Astrocyte (in vitro differentiated cells and primary cell): ENCODE measurements at regions not wholly inside any gene's neighbourhood (a gene's known extent, or its start where the extent isn't known, plus 50 kb on each side); places are given as distances from the start of the nearest gene placed in this dataset.

ENCODE experiments used
- DNase-seq: peaks from one replicate; pipeline ENCODE4 v3.0.0-alpha.2; 2010; ENCODE audit warnings: low read depth
- FAIRE-seq: peaks from 2 replicates; lab custom pipeline; 2011; peaks lifted over from hg19 to GRCh38; lab: Jason Lieb, UNC
- H2AFZ ChIP-seq: 2 replicates; pipeline ENCODE4 v1.6.0; 2012; ENCODE audit warnings: low read depth, low read length, inconsistent platforms
- H3K27ac ChIP-seq: 2 replicates; pipeline ENCODE4 v1.5.1; 2011; ENCODE audit warnings: low read depth, low read length, inconsistent platforms
- H3K27me3 ChIP-seq: 2 replicates; pipeline ENCODE4 v1.6.0; 2011; ENCODE audit warnings: low read length, inconsistent platforms; ENCODE audit not compliant: insufficient read depth
- H3K36me3 ChIP-seq: 2 replicates; pipeline ENCODE4 v1.5.1; 2011; ENCODE audit warnings: low read length, inconsistent platforms; ENCODE audit not compliant: insufficient read depth
- H3K4me1 ChIP-seq: 2 replicates; pipeline ENCODE4 v1.5.1; 2011; ENCODE audit warnings: low read length, inconsistent platforms; ENCODE audit not compliant: insufficient read depth
- H3K4me2 ChIP-seq: 2 replicates; pipeline ENCODE4 v1.6.0; 2012; ENCODE audit warnings: low read length, inconsistent platforms
- H3K4me3 ChIP-seq: 2 replicates; pipeline ENCODE4 v1.5.1; 2011; ENCODE audit warnings: low read depth, mild to moderate bottlenecking, low read length, inconsistent platforms; ENCODE audit not compliant: insufficient read depth
- H3K79me2 ChIP-seq: 2 replicates; pipeline ENCODE4 v1.6.0; 2012; ENCODE audit warnings: mild to moderate bottlenecking, low read length, inconsistent platforms; ENCODE audit not compliant: insufficient read depth
- H3K9ac ChIP-seq: 2 replicates; pipeline ENCODE4 v1.6.0; 2012; ENCODE audit warnings: mild to moderate bottlenecking, low read length, inconsistent platforms
- H3K9me3 ChIP-seq: 2 replicates; pipeline ENCODE4 v1.5.1; 2012; ENCODE audit warnings: low read depth, mild to moderate bottlenecking, low read length, inconsistent platforms; ENCODE audit not compliant: insufficient read depth
- H4K20me1 ChIP-seq: 2 replicates; pipeline ENCODE4 v1.6.0; 2012; ENCODE audit warnings: low read length, inconsistent platforms; ENCODE audit not compliant: insufficient read depth
- H3K27ac Mint-ChIP-seq: one replicate; pipeline ENCODE4 v1.8.0; 2021; ENCODE audit warnings: mild to moderate bottlenecking, mixed read lengths; ENCODE audit not compliant: unreplicated experiment
- H3K27me3 Mint-ChIP-seq: one replicate; pipeline ENCODE4 v1.8.0; 2021; ENCODE audit warnings: low read depth, mixed read lengths; ENCODE audit not compliant: unreplicated experiment
- H3K36me3 Mint-ChIP-seq: one replicate; pipeline ENCODE4 v1.8.0; 2021; ENCODE audit warnings: low read depth, mixed read lengths; ENCODE audit not compliant: unreplicated experiment
- H3K4me1 Mint-ChIP-seq: one replicate; pipeline ENCODE4 v1.8.0; 2021; ENCODE audit warnings: low read depth, mixed read lengths; ENCODE audit not compliant: unreplicated experiment
- H3K4me3 Mint-ChIP-seq: one replicate; pipeline ENCODE4 v1.8.0; 2021; ENCODE audit warnings: mild to moderate bottlenecking, moderate library complexity, mixed read lengths; ENCODE audit not compliant: unreplicated experiment
- H3K9me3 Mint-ChIP-seq: one replicate; pipeline ENCODE4 v1.8.0; 2021; ENCODE audit warnings: mild to moderate bottlenecking, mixed read lengths; ENCODE audit not compliant: unreplicated experiment
- EZH2 ChIP-seq: IDR thresholded peaks from 2 replicates; pipeline ENCODE4 v1.6.1; 2012; ENCODE audit warnings: mild to moderate bottlenecking, low read length, inconsistent platforms; ENCODE audit not compliant: insufficient read depth
- TF ChIP-seq, protein P1 (sequence below): IDR thresholded peaks from 2 replicates; pipeline ENCODE4 v1.5.1; 2011; ENCODE audit warnings: low read depth, mild to moderate bottlenecking, inconsistent platforms, low read length, moderate library complexity; ENCODE audit not compliant: insufficient read depth

DNA sequence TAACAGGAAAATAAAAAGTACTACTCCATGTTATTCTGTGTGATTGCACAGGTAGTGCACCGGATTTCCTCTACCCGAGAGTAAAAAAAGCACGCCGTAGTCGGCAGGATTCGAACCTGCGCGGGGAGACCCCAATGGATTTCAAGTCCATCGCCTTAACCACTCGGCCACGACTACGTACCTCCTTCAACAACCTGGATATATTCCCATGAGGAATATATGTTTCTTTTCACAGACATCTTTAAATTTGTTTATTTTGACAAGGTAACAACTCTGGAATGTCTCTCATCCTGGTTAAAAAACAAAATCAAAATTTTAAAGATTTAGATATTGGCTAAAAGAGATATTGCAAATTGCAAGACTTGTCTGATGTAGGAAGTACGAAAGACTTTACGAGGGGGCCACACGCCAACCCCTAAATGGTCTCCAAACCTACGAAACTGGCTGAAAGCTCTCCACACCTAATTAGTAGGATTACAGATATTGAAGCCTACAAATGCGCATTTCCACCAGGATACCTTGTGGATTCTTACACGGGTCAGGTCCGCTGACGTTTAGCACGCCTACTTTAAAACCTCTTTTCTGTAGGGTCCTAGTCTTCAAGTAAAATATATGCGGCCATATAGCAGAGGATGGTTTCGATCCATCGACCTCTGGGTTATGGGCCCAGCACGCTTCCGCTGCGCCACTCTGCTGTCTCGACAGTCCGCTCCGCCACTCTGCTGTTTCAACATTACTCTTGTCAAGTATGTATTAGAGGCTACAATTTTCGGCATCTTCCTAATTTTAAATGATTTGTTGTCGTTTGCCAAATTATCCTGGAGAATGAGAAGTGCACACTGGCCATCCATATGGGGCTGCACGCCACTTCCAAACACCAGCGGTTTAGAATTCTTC, 52.2 kb upstream of the BTN3A2 start:
- Mint-ChIP-seq H3K9me3 (no peaks in the 10 kb centered on the region), H3K36me3 (no peaks in the 10 kb centered on the region), H3K27ac (peak overlapping the region; percentile 66), H3K4me1 (peaks cover 19% of the 10 kb centered on the region), H3K27me3 (no peaks in the 10 kb centered on the region), H3K4me3 (peak overlapping the region; percentile 89)
- no peak for TF ChIP-seq EZH2
- TF ChIP-seq, protein P1, sequence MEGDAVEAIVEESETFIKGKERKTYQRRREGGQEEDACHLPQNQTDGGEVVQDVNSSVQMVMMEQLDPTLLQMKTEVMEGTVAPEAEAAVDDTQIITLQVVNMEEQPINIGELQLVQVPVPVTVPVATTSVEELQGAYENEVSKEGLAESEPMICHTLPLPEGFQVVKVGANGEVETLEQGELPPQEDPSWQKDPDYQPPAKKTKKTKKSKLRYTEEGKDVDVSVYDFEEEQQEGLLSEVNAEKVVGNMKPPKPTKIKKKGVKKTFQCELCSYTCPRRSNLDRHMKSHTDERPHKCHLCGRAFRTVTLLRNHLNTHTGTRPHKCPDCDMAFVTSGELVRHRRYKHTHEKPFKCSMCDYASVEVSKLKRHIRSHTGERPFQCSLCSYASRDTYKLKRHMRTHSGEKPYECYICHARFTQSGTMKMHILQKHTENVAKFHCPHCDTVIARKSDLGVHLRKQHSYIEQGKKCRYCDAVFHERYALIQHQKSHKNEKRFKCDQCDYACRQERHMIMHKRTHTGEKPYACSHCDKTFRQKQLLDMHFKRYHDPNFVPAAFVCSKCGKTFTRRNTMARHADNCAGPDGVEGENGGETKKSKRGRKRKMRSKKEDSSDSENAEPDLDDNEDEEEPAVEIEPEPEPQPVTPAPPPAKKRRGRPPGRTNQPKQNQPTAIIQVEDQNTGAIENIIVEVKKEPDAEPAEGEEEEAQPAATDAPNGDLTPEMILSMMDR, result no peak
- FAIRE-seq (no peak), DNase-seq (peak; percentile 93)
- H3K36me3 ChIP-seq, result no peaks in the 10 kb centered on the region
- no peaks in the 10 kb centered on the region for H3K27me3 ChIP-seq
- H3K4me1 ChIP-seq, result peaks cover 16% of the 10 kb centered on the region
- H3K4me2 ChIP-seq, result peak overlapping the region; percentile 89
- H3K9ac ChIP-seq, result peak overlapping the region; percentile 74
- no peaks in the 10 kb centered on the region for H3K9me3 ChIP-seq
- peak overlapping the region; percentile 68 for H2AFZ ChIP-seq
- peak overlapping the region; percentile 88 for H3K4me3 ChIP-seq
- no peaks in the 10 kb centered on the region for H3K79me2 ChIP-seq
- peaks cover 3% of the 10 kb centered on the region for H4K20me1 ChIP-seq
- peak overlapping the region; percentile 10 for H3K27ac ChIP-seq
